GM23248 (cell line): ENCODE measurements at regions not wholly inside any gene's neighbourhood (a gene's known extent, or its start where the extent isn't known, plus 50 kb on each side); places are given as distances from the start of the nearest gene placed in this dataset.

Experiments
- DNase-seq: peaks from one replicate; pipeline ENCODE4 v3.0.0-alpha.2; 2015
- H2AFZ ChIP-seq: fragments of 200-600 bp; sonication (generic); 2 replicates; pipeline ENCODE4 v1.6.1; 2016; ENCODE audit warnings: antibody characterized with exemption
- H3F3A ChIP-seq: fragments of 200-600 bp; sonication (generic); 2 replicates; pipeline ENCODE4 v1.6.1; 2016; ENCODE audit warnings: mild to moderate bottlenecking, antibody characterized with exemption, mixed run types; ENCODE audit not compliant: insufficient read depth
- H3K27ac ChIP-seq: fragments of 200-600 bp; sonication (generic); 2 replicates; pipeline ENCODE4 v1.5.1; 2016; ENCODE audit warnings: mild to moderate bottlenecking
- H3K27me3 ChIP-seq: fragments of 200-600 bp; sonication (generic); replicated peaks from 2 replicates; pipeline ENCODE4 v1.6.1; 2016; ENCODE audit warnings: mild to moderate bottlenecking; ENCODE audit not compliant: insufficient read depth
- H3K36me3 ChIP-seq: fragments of 200-600 bp; sonication (generic); 2 replicates; pipeline ENCODE4 v1.6.1; 2016; ENCODE audit warnings: low read depth, mild to moderate bottlenecking
- H3K4me1 ChIP-seq: fragments of 200-600 bp; sonication (generic); 2 replicates; pipeline ENCODE4 v1.6.1; 2016; ENCODE audit warnings: mild to moderate bottlenecking; ENCODE audit not compliant: insufficient read depth
- H3K4me2 ChIP-seq: fragments of 200-600 bp; sonication (generic); one replicate; pipeline ENCODE4 v1.6.1; 2016; ENCODE audit warnings: mild to moderate bottlenecking; ENCODE audit not compliant: unreplicated experiment
- H3K4me3 ChIP-seq: fragments of 200-600 bp; sonication (generic); 2 replicates; pipeline ENCODE4 v1.5.1; 2016; ENCODE audit warnings: mild to moderate bottlenecking
- H3K79me2 ChIP-seq: fragments of 200-600 bp; sonication (generic); 2 replicates; pipeline ENCODE4 v1.6.1; 2016; ENCODE audit warnings: mild to moderate bottlenecking; ENCODE audit not compliant: insufficient read depth
- H3K9ac ChIP-seq: fragments of 200-600 bp; sonication (generic); 2 replicates; pipeline ENCODE4 v1.6.1; 2016; ENCODE audit warnings: mild to moderate bottlenecking
- H3K9me2 ChIP-seq: fragments of 200-600 bp; sonication (generic); 2 replicates; pipeline ENCODE4 v1.6.1; 2016; ENCODE audit warnings: mixed run types, mild to moderate bottlenecking, moderate library complexity; ENCODE audit not compliant: insufficient read depth
- H3K9me3 ChIP-seq: fragments of 200-600 bp; sonication (generic); one replicate; pipeline ENCODE4 v1.6.1; 2017; ENCODE audit warnings: low read depth
- H4K20me1 ChIP-seq: fragments of 200-600 bp; sonication (generic); 2 replicates; pipeline ENCODE4 v1.6.0; 2016; ENCODE audit not compliant: insufficient read depth
- EZH2 ChIP-seq: fragments of 200-600 bp; sonication (generic); IDR thresholded peaks from 2 replicates; pipeline ENCODE4 v1.6.1; 2018; ENCODE audit warnings: antibody characterized with exemption, mild to moderate bottlenecking; ENCODE audit not compliant: insufficient read depth, poor library complexity, severe bottlenecking
- EZH2phosphoT487 ChIP-seq: fragments of 200-600 bp; sonication (generic); IDR thresholded peaks from 2 replicates; pipeline ENCODE4 v1.6.1; 2018; ENCODE audit warnings: antibody characterized with exemption, moderate library complexity, mild to moderate bottlenecking, low read depth; ENCODE audit not compliant: insufficient read depth
- WGBS, 2 experiments: methylation state at CpG; one replicate each; pipeline ENCODE4 v1.1.6; 2015 to 2017; ENCODE audit warnings: low lambda C conversion rate in 2 of 2, low coverage in 1 of 2; ENCODE audit errors: missing lambda C conversion rate in 2 of 2; 5-methylcytosine and 5-hydroxymethylcytosine counted together
- in situ Hi-C: fragments of 300-500 bp; cut with MboI; formaldehyde crosslinking; loops from 2 replicates; pipeline ENCODE4 v1.15.0; 2020

GRCh38 chr4:177907736-177908424, 465.6 kb upstream of the AGA start:
- Histone ChIP-seq H3K9me2 (no peaks in the 10 kb centered on the region), H3K9ac (no peak overlapping the region), H4K20me1 (no peaks in the 10 kb centered on the region), H3K79me2 (no peaks in the 10 kb centered on the region), H3F3A (no peaks in the 10 kb centered on the region), H2AFZ (no peak overlapping the region), H3K9me3 (peaks cover 4% of the 10 kb centered on the region), H3K4me2 (no peak overlapping the region), H3K36me3 (no peaks in the 10 kb centered on the region), H3K27me3 (no peaks in the 10 kb centered on the region), H3K4me3 (no peak overlapping the region), H3K4me1 (no peaks in the 10 kb centered on the region), H3K27ac (no peak overlapping the region)
- DNase-seq, result no peak
- in situ Hi-C loops, result no loop called here
- WGBS, 2 experiments, result 20% methylated on average over 11 of the region's 11 CpGs
- TF ChIP-seq EZH2, result no peak
- no peak for TF ChIP-seq EZH2phosphoT487

- no peaks in the 10 kb centered on the region for H3K27me3 ChIP-seq
- H3K4me2 ChIP-seq, result no peak overlapping the region
- H2AFZ ChIP-seq, result no peak overlapping the region
- H3K4me3 ChIP-seq, result no peak overlapping the region
- H3K9me3 ChIP-seq, result no peaks in the 10 kb centered on the region
- TF ChIP-seq EZH2phosphoT487 (no peak), EZH2 (no peak)
- in situ Hi-C loops, result no loop called here
- no peak for DNase-seq
- WGBS, 2 experiments, result 8 to 16% methylated on average over 1 of the region's 1 CpG
- no peak overlapping the region for H3K27ac ChIP-seq
- no peaks in the 10 kb centered on the region for H3F3A ChIP-seq
- no peaks in the 10 kb centered on the region for H3K79me2 ChIP-seq
- no peak overlapping the region for H3K9ac ChIP-seq
- H3K9me2 ChIP-seq, result no peaks in the 10 kb centered on the region
- H3K4me1 ChIP-seq, result no peaks in the 10 kb centered on the region
- no peaks in the 10 kb centered on the region for H4K20me1 ChIP-seq
- H3K36me3 ChIP-seq, result no peaks in the 10 kb centered on the region
Measured at GRCh38 chr4:177921715-177922114, 479.5 kb upstream of the AGA start.

GRCh38 chr4:177923888-177924287, 481.7 kb upstream of the AGA start:
- H3K27me3 ChIP-seq, result no peaks in the 10 kb centered on the region
- H3K9ac ChIP-seq, result no peak overlapping the region
- no peaks in the 10 kb centered on the region for H3K36me3 ChIP-seq
- no peaks in the 10 kb centered on the region for H4K20me1 ChIP-seq
- no peaks in the 10 kb centered on the region for H3K9me3 ChIP-seq
- no peak for TF ChIP-seq EZH2
- TF ChIP-seq EZH2phosphoT487, result no peak
- no peak overlapping the region for H3K27ac ChIP-seq
- no peaks in the 10 kb centered on the region for H3K79me2 ChIP-seq
- in situ Hi-C loops, result no loop called here
- no peaks in the 10 kb centered on the region for H3F3A ChIP-seq
- no peaks in the 10 kb centered on the region for H3K4me1 ChIP-seq
- no peak overlapping the region for H3K4me2 ChIP-seq
- no peak overlapping the region for H2AFZ ChIP-seq
- DNase-seq, result no peak
- no peaks in the 10 kb centered on the region for H3K9me2 ChIP-seq
- H3K4me3 ChIP-seq, result no peak overlapping the region

- in situ Hi-C loops, result no loop called here
- H3K4me1 ChIP-seq, result no peaks in the 10 kb centered on the region
- H3F3A ChIP-seq, result no peaks in the 10 kb centered on the region
- H4K20me1 ChIP-seq, result no peaks in the 10 kb centered on the region
- H3K9ac ChIP-seq, result no peak overlapping the region
- 49 to 52% methylated on average over 5 of the region's 5 CpGs for WGBS, 2 experiments
- H3K9me2 ChIP-seq, result no peaks in the 10 kb centered on the region
- DNase-seq, result no peak
- H3K9me3 ChIP-seq, result peaks cover 4% of the 10 kb centered on the region
- no peak overlapping the region for H3K4me3 ChIP-seq
- no peaks in the 10 kb centered on the region for H3K36me3 ChIP-seq
- no peak for TF ChIP-seq EZH2phosphoT487
- TF ChIP-seq EZH2, result no peak
- no peak overlapping the region for H3K4me2 ChIP-seq
- H3K79me2 ChIP-seq, result no peaks in the 10 kb centered on the region
- no peaks in the 10 kb centered on the region for H3K27me3 ChIP-seq
- no peak overlapping the region for H3K27ac ChIP-seq
- no peak overlapping the region for H2AFZ ChIP-seq
Measured at GRCh38 chr4:177937041-177937440, 494.8 kb upstream of the AGA start.

GRCh38 chr4:177938226-177938625, 496.0 kb upstream of the AGA start:
- H3F3A ChIP-seq, result no peaks in the 10 kb centered on the region
- in situ Hi-C loops, result no loop called here
- no peak overlapping the region for H3K4me3 ChIP-seq
- TF ChIP-seq EZH2phosphoT487 (no peak), EZH2 (no peak)
- no peaks in the 10 kb centered on the region for H3K36me3 ChIP-seq
- no peaks in the 10 kb centered on the region for H3K27me3 ChIP-seq
- H3K27ac ChIP-seq, result no peak overlapping the region
- no peaks in the 10 kb centered on the region for H3K4me1 ChIP-seq
- no peak overlapping the region for H2AFZ ChIP-seq
- 25 to 31% methylated on average over 3 of the region's 3 CpGs for WGBS, 2 experiments
- H3K9me3 ChIP-seq, result peaks cover 4% of the 10 kb centered on the region
- no peaks in the 10 kb centered on the region for H3K9me2 ChIP-seq
- no peaks in the 10 kb centered on the region for H3K79me2 ChIP-seq
- no peak overlapping the region for H3K9ac ChIP-seq
- no peak overlapping the region for H3K4me2 ChIP-seq
- DNase-seq, result no peak
- H4K20me1 ChIP-seq, result no peaks in the 10 kb centered on the region
